HG03196 (cell line): ENCODE measurements at regions not wholly inside any gene's neighbourhood (a gene's known extent, or its start where the extent isn't known, plus 50 kb on each side); places are given as distances from the start of the nearest gene placed in this dataset.

ENCODE experiments used
- ATAC-seq: cut with Tn5 transposase; IDR thresholded peaks from one replicate; pipeline ENCODE4 v1.9.1; 2021; ENCODE audit not compliant: unreplicated experiment

- no peak for ATAC-seq
These were observed 54.3 kb upstream of the CNTNAP4 start for GRCh38 chr16:76222853-76223252.

- ATAC-seq: no peak
These were observed 51.2 kb upstream of the CNTNAP4 start for GRCh38 chr16:76226011-76226410.

- no peak for ATAC-seq
These were observed 50.7 kb upstream of the CNTNAP4 start for GRCh38 chr16:76226481-76226880.
